Hepatocyte (in vitro differentiated cells): ENCODE measurements at regions not wholly inside any gene's neighbourhood (a gene's known extent, or its start where the extent isn't known, plus 50 kb on each side); places are given as distances from the start of the nearest gene placed in this dataset.

Experiments used
- CTCF ChIP-seq: fragments of 200-600 bp; sonication (generic); IDR thresholded peaks from 2 replicates; pipeline ENCODE4 v1.5.1; 2016; ENCODE audit warnings: antibody characterized with exemption, mild to moderate bottlenecking; ENCODE audit not compliant: poor library complexity
- EZH2 ChIP-seq: fragments of 200-600 bp; sonication (generic); IDR thresholded peaks from 2 replicates; pipeline ENCODE4 v1.6.1; 2016; ENCODE audit warnings: antibody characterized with exemption, mild to moderate bottlenecking, borderline replicate concordance

GRCh38 chrX:107398115-107398514 lies 51.3 kb upstream of the FRMPD3 start:
- TF ChIP-seq CTCF (no peak), EZH2 (no peak)
